Esophagus muscularis mucosa (tissue), 3 donors: ENCODE measurements at regions not wholly inside any gene's neighbourhood (a gene's known extent, or its start where the extent isn't known, plus 50 kb on each side); places are given as distances from the start of the nearest gene placed in this dataset.

Experiments
- POLR2A ChIP-seq: fragments of 450-650 bp; IDR thresholded peaks from one replicate; pipeline ENCODE4 v1.6.1; 2017; ENCODE audit warnings: antibody characterized with exemption, moderate library complexity, mild to moderate bottlenecking, low read depth
- POLR2AphosphoS5 ChIP-seq, 2 donors: sonication (generic); formaldehyde crosslinking; IDR thresholded peaks; one replicate each; pipeline ENCODE4 v1.6.1; 2017; ENCODE audit warnings: antibody characterized with exemption in 2 of 2
- TF ChIP-seq, protein P1 (sequence below), 3 experiments: fragments of 200-600 bp in 2 of 3; fragments of 450-650 bp in 1 of 3; sonication (generic) in 2 of 3; IDR thresholded peaks; one replicate each; pipeline ENCODE4 v1.5.1; 2017 to 2019; ENCODE audit warnings: antibody characterized with exemption in 3 of 3, mild to moderate bottlenecking in 2 of 3, moderate library complexity in 1 of 3

- TF ChIP-seq, protein P1, sequence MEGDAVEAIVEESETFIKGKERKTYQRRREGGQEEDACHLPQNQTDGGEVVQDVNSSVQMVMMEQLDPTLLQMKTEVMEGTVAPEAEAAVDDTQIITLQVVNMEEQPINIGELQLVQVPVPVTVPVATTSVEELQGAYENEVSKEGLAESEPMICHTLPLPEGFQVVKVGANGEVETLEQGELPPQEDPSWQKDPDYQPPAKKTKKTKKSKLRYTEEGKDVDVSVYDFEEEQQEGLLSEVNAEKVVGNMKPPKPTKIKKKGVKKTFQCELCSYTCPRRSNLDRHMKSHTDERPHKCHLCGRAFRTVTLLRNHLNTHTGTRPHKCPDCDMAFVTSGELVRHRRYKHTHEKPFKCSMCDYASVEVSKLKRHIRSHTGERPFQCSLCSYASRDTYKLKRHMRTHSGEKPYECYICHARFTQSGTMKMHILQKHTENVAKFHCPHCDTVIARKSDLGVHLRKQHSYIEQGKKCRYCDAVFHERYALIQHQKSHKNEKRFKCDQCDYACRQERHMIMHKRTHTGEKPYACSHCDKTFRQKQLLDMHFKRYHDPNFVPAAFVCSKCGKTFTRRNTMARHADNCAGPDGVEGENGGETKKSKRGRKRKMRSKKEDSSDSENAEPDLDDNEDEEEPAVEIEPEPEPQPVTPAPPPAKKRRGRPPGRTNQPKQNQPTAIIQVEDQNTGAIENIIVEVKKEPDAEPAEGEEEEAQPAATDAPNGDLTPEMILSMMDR (IDR thresholded peaks at IDR 0.05) = no peak
- no peak for TF ChIP-seq POLR2A
- TF ChIP-seq POLR2AphosphoS5 (IDR thresholded peaks at IDR 0.05) = no peak
These were observed 507.7 kb downstream of the CCDC171 start for GRCh38 chr9:16060436-16061129.
